Fibroblast of villous mesenchyme (primary cell): ENCODE measurements at regions not wholly inside any gene's neighbourhood (a gene's known extent, or its start where the extent isn't known, plus 50 kb on each side); places are given as distances from the start of the nearest gene placed in this dataset.
A peak's percentile ranks its signal among the peaks of the same experiment; 100 is the strongest.
"Not testable (repeated sequence)": the region's sequence is repeated elsewhere in the genome, so short reads cannot be mapped to it uniquely, and the experiment has no call there.

ENCODE experiments used
- DNase-seq: peaks from one replicate; pipeline ENCODE4 v3.0.0-alpha.2; 2010; ENCODE audit warnings: low read depth
- H3K4me3 ChIP-seq: 2 replicates; pipeline ENCODE4 v1.5.1; 2011; ENCODE audit warnings: low read depth, mild to moderate bottlenecking, low read length
- TF ChIP-seq, protein P1 (sequence below): IDR thresholded peaks from 2 replicates; pipeline ENCODE4 v1.5.1; 2012; ENCODE audit warnings: low read depth, mild to moderate bottlenecking, low read length; ENCODE audit not compliant: insufficient read depth

DNA sequence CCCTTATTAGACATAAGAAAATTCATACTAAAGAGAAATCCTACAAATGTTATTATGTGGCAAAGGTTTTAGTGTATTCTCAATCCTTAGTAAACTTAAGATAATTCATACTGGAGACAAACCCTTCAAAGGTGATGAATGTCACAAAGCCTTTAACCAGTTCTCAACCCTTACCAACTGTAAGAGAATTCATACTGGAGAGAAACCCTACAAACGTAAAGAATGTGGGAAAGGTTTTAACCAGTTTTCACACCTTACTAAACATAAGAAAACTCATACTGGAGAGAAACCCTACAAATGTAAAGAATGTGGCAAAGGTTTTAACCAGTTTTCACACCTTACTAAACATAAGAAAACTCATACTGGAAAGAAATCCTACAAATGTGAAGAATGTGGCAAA lies 93.2 kb downstream of the ZNF680 start:
- no peak for DNase-seq
- TF ChIP-seq, protein P1, sequence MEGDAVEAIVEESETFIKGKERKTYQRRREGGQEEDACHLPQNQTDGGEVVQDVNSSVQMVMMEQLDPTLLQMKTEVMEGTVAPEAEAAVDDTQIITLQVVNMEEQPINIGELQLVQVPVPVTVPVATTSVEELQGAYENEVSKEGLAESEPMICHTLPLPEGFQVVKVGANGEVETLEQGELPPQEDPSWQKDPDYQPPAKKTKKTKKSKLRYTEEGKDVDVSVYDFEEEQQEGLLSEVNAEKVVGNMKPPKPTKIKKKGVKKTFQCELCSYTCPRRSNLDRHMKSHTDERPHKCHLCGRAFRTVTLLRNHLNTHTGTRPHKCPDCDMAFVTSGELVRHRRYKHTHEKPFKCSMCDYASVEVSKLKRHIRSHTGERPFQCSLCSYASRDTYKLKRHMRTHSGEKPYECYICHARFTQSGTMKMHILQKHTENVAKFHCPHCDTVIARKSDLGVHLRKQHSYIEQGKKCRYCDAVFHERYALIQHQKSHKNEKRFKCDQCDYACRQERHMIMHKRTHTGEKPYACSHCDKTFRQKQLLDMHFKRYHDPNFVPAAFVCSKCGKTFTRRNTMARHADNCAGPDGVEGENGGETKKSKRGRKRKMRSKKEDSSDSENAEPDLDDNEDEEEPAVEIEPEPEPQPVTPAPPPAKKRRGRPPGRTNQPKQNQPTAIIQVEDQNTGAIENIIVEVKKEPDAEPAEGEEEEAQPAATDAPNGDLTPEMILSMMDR, result no peak
- H3K4me3 ChIP-seq, result no peak overlapping the region

DNA sequence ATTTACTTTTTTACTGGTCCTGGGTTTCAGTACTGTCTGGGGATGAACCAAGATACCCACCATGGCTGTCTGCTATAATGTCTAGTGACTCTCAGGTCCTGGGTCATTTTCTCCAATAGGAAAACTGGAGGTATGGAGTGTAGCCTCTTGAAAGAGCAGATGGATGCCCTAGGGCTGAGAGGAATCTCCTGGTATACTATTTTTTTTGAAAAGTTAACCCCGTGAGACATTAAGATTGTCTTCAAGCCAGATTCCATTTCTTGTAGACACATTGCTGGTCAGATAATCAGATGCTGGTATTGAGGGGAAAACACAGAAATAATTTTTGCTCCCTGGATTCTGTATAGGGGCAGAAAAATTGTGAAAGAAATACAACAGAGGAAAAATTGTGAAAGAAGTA lies 97.3 kb downstream of the ZNF680 start:
- no peak for DNase-seq

DNA sequence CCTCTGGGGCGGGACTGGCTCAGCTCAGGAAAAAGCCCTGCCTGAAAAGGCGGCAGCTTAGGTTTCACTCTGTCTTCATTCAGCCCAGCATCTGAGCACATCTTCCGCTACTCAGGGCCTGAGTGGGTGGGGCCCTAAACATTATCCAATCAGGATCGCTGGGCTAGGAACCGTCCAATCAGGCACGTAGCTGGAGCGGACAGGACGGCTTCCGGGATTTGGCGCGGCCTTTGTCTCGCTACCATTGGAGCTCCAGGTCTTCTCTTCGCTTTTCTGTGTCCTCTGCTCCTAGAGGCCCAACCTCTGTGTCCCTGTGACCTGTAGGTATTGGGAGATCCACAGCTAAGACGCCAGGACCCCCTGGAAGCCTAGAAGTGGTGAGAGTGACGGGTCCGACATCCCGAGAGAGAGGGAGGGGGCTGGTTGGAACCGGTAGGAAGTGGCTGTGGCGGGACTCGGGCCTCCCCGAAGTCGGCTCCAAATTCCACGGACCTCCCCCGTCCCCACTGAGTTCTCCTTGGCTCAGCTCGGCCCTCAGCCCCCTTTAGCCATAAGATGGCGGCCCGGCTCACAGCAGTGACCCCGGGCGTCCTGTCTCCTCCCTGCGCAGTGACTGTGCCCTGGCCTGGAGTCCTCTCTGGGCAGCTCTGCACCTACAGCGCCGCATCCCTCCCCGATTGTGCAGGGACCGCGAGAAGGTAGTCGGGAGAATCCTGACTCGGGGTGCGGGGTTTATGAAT lies 99.1 kb downstream of the ZNF680 start:
- H3K4me3 ChIP-seq, result peak overlapping the region; percentile 54
- TF ChIP-seq, protein P1, result no peak
- peak; percentile 51 for DNase-seq

More for the DNA sequence above, 97.3 kb downstream of the ZNF680 start:
- H3K4me3 ChIP-seq, result no peak overlapping the region
- TF ChIP-seq, protein P1, result no peak

DNA sequence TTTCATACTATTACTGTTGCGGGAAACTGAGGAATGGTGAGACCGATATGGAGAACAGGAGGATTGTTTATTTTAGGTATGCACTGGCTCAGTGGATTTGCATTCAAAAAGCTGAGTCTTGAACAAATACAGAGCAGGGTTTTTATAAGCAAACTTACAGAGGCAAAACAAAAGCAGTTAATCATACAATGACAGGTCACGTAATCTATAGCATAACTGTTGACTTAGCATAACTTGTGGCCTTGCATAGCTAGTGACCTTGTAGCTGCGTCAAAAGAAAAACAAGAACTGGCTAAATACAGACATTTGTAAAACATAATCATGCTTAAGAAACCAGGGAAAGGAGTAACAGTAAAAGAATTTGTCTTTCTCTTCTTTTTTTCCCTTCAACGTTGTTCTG lies 103.0 kb downstream of the ZNF680 start:
- not testable (repeated sequence) for H3K4me3 ChIP-seq, DNase-seq

DNA sequence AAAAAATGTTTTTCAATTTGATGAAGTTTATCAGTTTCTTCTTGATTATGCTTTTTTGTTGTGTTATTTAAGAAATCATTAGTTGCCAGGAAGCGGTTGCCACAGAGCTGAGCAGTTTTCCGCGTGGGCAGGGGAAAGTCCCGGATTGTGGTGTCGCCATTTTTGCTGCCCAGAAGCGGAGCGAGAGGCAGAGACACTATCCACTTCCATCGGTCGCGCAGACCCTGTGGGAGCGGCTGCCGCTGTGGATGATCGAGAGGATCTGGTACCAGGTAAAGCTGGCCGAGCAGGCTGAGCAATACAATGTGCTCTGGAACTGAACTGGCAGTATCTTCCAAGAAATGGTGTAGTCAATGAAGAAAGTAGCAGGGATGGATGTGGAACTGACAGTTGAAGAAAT lies 119.8 kb downstream of the ZNF736 start:
- H3K4me3 ChIP-seq, result no peak overlapping the region
- TF ChIP-seq, protein P1, result no peak
- DNase-seq, result no peak

DNA sequence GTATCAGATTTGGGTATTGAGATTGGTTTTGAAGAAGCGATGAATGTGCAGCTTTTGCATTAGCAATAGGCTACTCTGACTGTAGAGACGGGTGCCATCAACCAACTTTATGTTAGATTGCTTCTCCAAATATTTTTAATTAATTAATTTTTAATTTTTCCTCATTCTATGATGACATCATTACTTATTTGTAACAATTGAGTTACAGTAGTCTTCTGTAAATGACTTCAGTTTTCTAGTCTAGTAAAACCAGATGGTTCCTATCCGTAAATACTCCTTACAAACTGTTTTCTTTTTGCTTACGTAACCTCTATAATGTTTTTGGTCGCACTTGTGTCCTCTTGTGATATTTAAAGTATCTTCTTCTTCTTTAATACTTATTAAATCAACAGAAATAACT lies 118.1 kb downstream of the ZNF736 start:
- TF ChIP-seq, protein P1, result no peak
- no peak overlapping the region for H3K4me3 ChIP-seq
- no peak for DNase-seq

DNA sequence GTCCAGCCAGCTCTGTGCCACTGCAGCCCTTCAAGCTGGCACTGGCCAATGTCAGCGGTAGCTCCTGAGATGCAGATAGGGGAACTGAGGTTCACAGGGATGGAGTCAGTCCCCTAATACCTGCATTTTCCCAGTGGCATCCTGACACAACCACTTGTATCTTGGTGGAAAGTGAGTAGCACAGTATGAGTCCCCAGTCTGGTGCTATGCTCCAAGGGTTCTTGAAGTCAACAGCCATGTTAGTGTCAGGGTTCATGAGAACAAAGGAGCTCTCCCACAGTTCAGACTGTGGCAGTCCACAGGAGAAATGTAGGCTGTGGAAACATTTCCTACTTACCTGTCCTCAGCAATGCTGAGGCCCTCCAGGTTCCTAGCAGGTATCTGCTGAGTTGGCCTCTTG lies 115.5 kb downstream of the ZNF736 start:
- TF ChIP-seq, protein P1, result no peak
- no peak overlapping the region for H3K4me3 ChIP-seq
- no peak for DNase-seq

DNA sequence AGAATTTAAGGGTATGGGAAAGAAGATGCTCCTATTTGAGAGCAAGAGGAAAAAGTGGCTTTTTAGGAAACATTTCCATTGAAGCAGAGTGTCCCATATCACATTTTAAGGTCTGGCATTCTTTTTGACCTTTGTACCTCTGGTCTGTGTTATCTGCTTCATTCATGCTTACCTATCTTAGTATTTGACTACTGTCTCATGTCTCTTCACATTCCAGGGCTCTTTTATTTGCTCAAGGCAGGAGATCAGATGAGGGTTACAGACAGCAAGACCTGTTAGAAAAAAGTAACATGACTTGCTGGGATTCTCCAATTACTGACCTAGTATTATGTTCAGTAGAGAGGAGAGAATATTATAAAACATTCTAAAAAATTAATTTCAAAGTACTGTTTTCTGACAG lies 111.7 kb downstream of the ZNF736 start:
- not testable (repeated sequence) for DNase-seq, H3K4me3 ChIP-seq
